ENCODE measurements at regions not wholly inside any gene's neighbourhood (a gene's known extent, or its start where the extent isn't known, plus 50 kb on each side); places are given as distances from the start of the nearest gene placed in this dataset.

DNA sequence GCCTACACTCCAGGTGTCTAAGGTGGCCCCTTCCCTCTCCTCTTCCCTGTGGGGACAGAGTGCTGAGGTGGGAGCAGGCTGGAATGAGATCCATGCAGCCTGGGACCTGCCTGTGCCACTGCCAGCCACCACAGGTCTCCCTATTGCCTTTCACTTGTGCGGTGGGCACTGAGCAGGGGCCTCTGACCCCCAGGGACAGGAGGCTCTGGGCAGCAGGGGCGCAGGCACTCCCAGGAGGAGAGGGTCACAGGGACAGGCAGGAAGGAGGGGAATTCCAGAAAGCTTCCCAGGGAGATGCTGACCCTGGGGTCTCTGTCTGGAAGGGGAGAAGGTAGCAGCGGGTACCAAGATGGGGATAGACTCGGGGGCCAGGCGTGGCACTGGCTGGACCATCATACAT, 228.5 kb upstream of the B3GAT1 start:
- TF ChIP-seq POLR2A (IDR thresholded peaks at IDR 0.05) (no peak), POLR2AphosphoS5 (IDR thresholded peaks at IDR 0.05) (no peak)
- TF ChIP-seq, protein P1, sequence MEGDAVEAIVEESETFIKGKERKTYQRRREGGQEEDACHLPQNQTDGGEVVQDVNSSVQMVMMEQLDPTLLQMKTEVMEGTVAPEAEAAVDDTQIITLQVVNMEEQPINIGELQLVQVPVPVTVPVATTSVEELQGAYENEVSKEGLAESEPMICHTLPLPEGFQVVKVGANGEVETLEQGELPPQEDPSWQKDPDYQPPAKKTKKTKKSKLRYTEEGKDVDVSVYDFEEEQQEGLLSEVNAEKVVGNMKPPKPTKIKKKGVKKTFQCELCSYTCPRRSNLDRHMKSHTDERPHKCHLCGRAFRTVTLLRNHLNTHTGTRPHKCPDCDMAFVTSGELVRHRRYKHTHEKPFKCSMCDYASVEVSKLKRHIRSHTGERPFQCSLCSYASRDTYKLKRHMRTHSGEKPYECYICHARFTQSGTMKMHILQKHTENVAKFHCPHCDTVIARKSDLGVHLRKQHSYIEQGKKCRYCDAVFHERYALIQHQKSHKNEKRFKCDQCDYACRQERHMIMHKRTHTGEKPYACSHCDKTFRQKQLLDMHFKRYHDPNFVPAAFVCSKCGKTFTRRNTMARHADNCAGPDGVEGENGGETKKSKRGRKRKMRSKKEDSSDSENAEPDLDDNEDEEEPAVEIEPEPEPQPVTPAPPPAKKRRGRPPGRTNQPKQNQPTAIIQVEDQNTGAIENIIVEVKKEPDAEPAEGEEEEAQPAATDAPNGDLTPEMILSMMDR (IDR thresholded peaks at IDR 0.05), result no peak

All from prostate gland (tissue), 2 donors.